Mesendoderm (in vitro differentiated cells): ENCODE measurements at regions not wholly inside any gene's neighbourhood (a gene's known extent, or its start where the extent isn't known, plus 50 kb on each side); places are given as distances from the start of the nearest gene placed in this dataset.
"Not testable (repeated sequence)": the region's sequence is repeated elsewhere in the genome, so short reads cannot be mapped to it uniquely, and the experiment has no call there.

Experiments
- DNase-seq: peaks from one replicate; pipeline ENCODE4 v3.0.0; 2013
- H2AK5ac ChIP-seq: 2 replicates; pipeline ENCODE4 v1.6.1; 2013; ENCODE audit warnings: low read length, inconsistent platforms
- H2BK120ac ChIP-seq: 2 replicates; pipeline ENCODE4 v1.6.1; 2013; ENCODE audit warnings: low read depth, mild to moderate bottlenecking, low read length, moderate library complexity, mixed read lengths
- H2BK15ac ChIP-seq: replicated peaks from 2 replicates; pipeline ENCODE4 v1.6.1; 2013; ENCODE audit warnings: low read depth, mild to moderate bottlenecking, moderate library complexity
- H2BK5ac ChIP-seq: 2 replicates; pipeline ENCODE4 v1.6.1; 2013; ENCODE audit warnings: low read length, inconsistent platforms
- H3K18ac ChIP-seq: 2 replicates; pipeline ENCODE4 v1.6.1; 2013; ENCODE audit warnings: mild to moderate bottlenecking, low read length, mixed read lengths
- H3K23ac ChIP-seq: one replicate; pipeline ENCODE4 v1.6.1; 2013; ENCODE audit warnings: low read length
- H3K27ac ChIP-seq: 2 replicates; pipeline ENCODE4 v1.5.1; 2013; ENCODE audit warnings: low read depth, mild to moderate bottlenecking, inconsistent platforms, low read length, moderate library complexity
- H3K27me3 ChIP-seq: 2 replicates; pipeline ENCODE4 v1.6.1; 2013; ENCODE audit warnings: low read length, control low read depth, mild to moderate bottlenecking, inconsistent platforms; ENCODE audit not compliant: insufficient read depth, poor library complexity
- H3K36me3 ChIP-seq: 2 replicates; pipeline ENCODE4 v1.6.1; 2013; ENCODE audit warnings: low read length, inconsistent platforms; ENCODE audit not compliant: control insufficient read depth, insufficient read depth
- H3K4ac ChIP-seq: one replicate; pipeline ENCODE4 v1.6.1; 2013; ENCODE audit warnings: low read depth, mild to moderate bottlenecking, low read length, moderate library complexity
- H3K4me1 ChIP-seq: 2 replicates; pipeline ENCODE4 v1.6.1; 2013; ENCODE audit warnings: low read depth, low read length, inconsistent platforms; ENCODE audit not compliant: control insufficient read depth
- H3K4me2 ChIP-seq: 2 replicates; pipeline ENCODE4 v1.6.1; 2013; ENCODE audit warnings: low read length
- H3K4me3 ChIP-seq: 2 replicates; pipeline ENCODE4 v1.5.1; 2013; ENCODE audit warnings: mild to moderate bottlenecking, low read length
- H3K56ac ChIP-seq: one replicate; pipeline ENCODE4 v1.6.1; 2013; ENCODE audit warnings: low read length
- H3K79me1 ChIP-seq: 2 replicates; pipeline ENCODE4 v1.6.1; 2013; ENCODE audit warnings: low read length, inconsistent platforms
- H3K79me2 ChIP-seq: 2 replicates; pipeline ENCODE4 v1.6.1; 2013; ENCODE audit warnings: mild to moderate bottlenecking, low read length; ENCODE audit not compliant: control insufficient read depth, insufficient read depth
- H3K9ac ChIP-seq: 2 replicates; pipeline ENCODE4 v1.6.1; 2013; ENCODE audit warnings: low read length, inconsistent platforms
- H4K5ac ChIP-seq: one replicate; pipeline ENCODE4 v1.6.1; 2013; ENCODE audit warnings: low read length
- H4K8ac ChIP-seq: one replicate; pipeline ENCODE4 v1.6.1; 2013; ENCODE audit warnings: low read depth, mild to moderate bottlenecking, control low read depth, low read length, moderate library complexity
- WGBS: extraction: QIAGEN DNeasy Blood & Tissue Kit; methylation state at CpG from one replicate; pipeline ENCODE4 v1.1.7; 2013; ENCODE audit warnings: low lambda C conversion rate, missing lambda C conversion rate; ENCODE audit not compliant: insufficient coverage; ENCODE audit errors: extremely low coverage; 5-methylcytosine and 5-hydroxymethylcytosine counted together

DNA sequence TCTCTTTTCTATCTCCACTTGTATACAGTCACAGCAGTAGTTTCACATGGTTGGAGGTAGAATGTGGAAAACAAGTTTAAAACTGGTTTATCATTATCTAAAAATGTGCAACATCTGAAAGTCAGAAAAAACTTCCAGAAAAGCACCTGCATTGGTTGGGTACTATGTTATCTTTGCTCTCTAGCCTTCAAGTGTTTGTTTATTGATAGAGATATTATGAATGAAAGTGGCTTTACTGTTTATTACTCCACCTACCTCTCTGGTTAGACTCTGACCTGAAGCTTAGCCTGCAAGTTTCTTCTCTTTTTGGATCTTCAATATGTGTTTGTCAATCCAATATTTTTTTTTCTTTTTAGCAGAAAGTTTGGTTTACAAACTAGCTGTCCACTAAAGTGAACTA is 2161.4 kb upstream of the RAG2 start:
- Histone ChIP-seq H3K4me3 (no peak overlapping the region), H2BK5ac (no peak overlapping the region), H3K36me3 (no peaks in the 10 kb centered on the region)

DNA sequence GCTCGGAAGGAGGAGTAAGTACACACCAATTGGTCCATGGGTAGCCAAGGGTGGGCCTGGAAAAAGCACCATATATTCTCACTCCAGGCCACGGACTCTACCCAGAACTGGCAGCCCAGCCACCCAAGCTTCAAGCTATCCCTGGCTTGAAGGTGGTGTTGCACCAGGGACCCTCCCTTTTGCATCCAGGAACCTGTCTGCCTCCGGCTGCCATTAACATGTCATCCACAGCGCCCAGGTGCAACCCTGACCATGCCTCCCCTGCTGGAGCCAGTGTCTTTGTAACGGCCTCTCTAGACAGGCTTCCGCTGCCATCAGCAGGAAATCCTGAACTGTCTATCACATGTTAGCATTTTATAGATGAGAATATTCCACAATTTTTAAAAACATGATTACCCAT is 2158.5 kb upstream of the RAG2 start:
- no peaks in the 10 kb centered on the region for H3K79me2 ChIP-seq
- H3K23ac ChIP-seq: no peak overlapping the region
- H2BK5ac ChIP-seq: no peak overlapping the region
- WGBS: no CpG with 5 or more reads among the region's 6 CpGs
- H3K4me2 ChIP-seq: no peak overlapping the region
- no peaks in the 10 kb centered on the region for H3K27me3 ChIP-seq
- H2BK15ac ChIP-seq: no peak overlapping the region
- no peak overlapping the region for H3K9ac ChIP-seq
- no peak for DNase-seq
- no peak overlapping the region for H3K56ac ChIP-seq
- no peak overlapping the region for H3K27ac ChIP-seq
- no peak overlapping the region for H3K4me3 ChIP-seq
- H2BK120ac ChIP-seq: no peak overlapping the region
- no peak overlapping the region for H3K4ac ChIP-seq
- no peak overlapping the region for H4K8ac ChIP-seq
- no peak overlapping the region for H2AK5ac ChIP-seq
- H4K5ac ChIP-seq: no peak overlapping the region
- no peaks in the 10 kb centered on the region for H3K4me1 ChIP-seq
- H3K18ac ChIP-seq: no peak overlapping the region
- H3K79me1 ChIP-seq: no peaks in the 10 kb centered on the region
- H3K36me3 ChIP-seq: no peaks in the 10 kb centered on the region

More for the DNA sequence above, 2161.4 kb upstream of the RAG2 start:
- no peak overlapping the region for H4K5ac ChIP-seq
- H4K8ac ChIP-seq: no peak overlapping the region
- no peaks in the 10 kb centered on the region for H3K4me1 ChIP-seq
- no peak overlapping the region for H3K4ac ChIP-seq
- no peak overlapping the region for H3K23ac ChIP-seq
- H3K27ac ChIP-seq: no peak overlapping the region
- H3K79me1 ChIP-seq: no peaks in the 10 kb centered on the region
- H3K79me2 ChIP-seq: no peaks in the 10 kb centered on the region
- no peak overlapping the region for H2BK15ac ChIP-seq
- H3K18ac ChIP-seq: no peak overlapping the region
- no peak overlapping the region for H3K9ac ChIP-seq
- H2BK120ac ChIP-seq: no peak overlapping the region
- no peak for DNase-seq
- H3K27me3 ChIP-seq: no peaks in the 10 kb centered on the region
- H3K56ac ChIP-seq: no peak overlapping the region
- no peak overlapping the region for H3K4me2 ChIP-seq
- no peak overlapping the region for H2AK5ac ChIP-seq

DNA sequence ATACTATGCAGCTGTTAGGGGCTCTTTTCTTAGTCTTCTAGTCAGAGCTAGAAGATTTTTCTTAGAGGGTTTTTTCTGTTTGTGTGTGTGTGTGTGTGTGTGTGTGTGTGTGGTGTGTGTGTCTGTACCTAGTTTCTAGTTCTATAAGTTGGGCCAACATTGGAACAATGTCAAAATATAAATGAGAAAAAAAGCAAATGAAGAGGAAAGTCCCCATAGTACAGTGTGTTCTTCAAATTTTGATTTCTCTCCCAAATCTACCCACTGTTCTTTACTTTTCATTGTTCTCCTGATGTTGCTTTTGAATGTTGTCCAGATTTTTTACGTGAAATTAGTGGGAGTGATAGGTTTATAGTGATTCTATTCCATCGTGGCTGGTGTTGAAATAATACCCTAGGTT is 2153.4 kb upstream of the RAG2 start:
- Histone ChIP-seq H2BK120ac (no peak overlapping the region), H3K79me2 (no peaks in the 10 kb centered on the region), H3K4me2 (no peak overlapping the region), H3K4me1 (no peaks in the 10 kb centered on the region), H3K18ac (no peak overlapping the region), H3K56ac (no peak overlapping the region), H3K27me3 (no peaks in the 10 kb centered on the region), H4K5ac (no peak overlapping the region), H2BK5ac (no peak overlapping the region), H2BK15ac (no peak overlapping the region), H2AK5ac (no peak overlapping the region), H3K79me1 (no peaks in the 10 kb centered on the region), H3K36me3 (no peaks in the 10 kb centered on the region), H3K4ac (no peak overlapping the region), H4K8ac (no peak overlapping the region), H3K27ac (no peak overlapping the region), H3K23ac (no peak overlapping the region), H3K9ac (no peak overlapping the region), H3K4me3 (no peak overlapping the region)
- DNase-seq: no peak
- no CpG with 5 or more reads among the region's 2 CpGs for WGBS

DNA sequence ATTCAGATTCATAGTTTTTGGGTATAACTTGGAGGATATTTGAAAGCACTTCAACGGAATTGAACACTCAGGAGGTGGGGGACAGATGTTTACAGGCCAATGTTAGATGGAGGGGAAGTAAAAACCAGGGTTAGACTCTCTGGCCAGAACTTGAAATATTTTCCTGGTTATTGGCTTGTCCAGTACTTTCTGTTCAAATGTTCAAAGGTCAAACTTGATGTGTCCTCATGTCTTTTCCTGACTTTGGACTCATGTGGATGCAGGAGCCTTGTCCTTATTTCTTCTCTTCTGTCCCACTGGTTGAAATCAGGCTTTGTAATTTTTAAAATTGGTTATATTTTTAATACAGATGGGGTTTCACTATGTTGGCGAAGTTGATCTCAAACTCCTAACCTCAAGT is 2148.5 kb upstream of the RAG2 start:
- H2BK5ac ChIP-seq, H4K5ac ChIP-seq, H3K18ac ChIP-seq, H3K79me1 ChIP-seq, H3K36me3 ChIP-seq, H3K23ac ChIP-seq, H2AK5ac ChIP-seq, H3K4me2 ChIP-seq, H3K4ac ChIP-seq, H3K9ac ChIP-seq, H3K27me3 ChIP-seq, H3K79me2 ChIP-seq, H3K56ac ChIP-seq, H4K8ac ChIP-seq, H2BK120ac ChIP-seq, H3K4me1 ChIP-seq, H3K27ac ChIP-seq, H3K4me3 ChIP-seq, H2BK15ac ChIP-seq, DNase-seq: not testable (repeated sequence)
- no CpG with 5 or more reads among the region's 2 CpGs for WGBS

DNA sequence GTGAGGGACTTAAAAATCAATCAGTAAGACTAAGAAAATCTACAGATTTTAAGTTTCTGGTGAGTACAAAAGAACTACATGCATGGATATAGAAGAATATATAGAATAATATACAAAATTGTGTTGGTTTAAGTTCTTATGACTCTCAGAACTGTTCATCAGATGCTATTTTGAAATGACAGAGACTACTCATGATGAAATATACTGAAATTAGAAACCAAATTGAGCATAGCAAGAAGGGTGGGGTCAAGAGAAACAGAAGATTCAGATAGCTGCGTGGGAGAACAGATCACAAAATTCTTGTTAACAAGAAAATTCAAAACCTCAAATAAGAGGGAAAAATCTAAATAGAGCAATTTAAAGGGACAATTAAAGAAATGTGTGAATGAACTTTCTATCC is 2125.3 kb upstream of the RAG2 start:
- Histone ChIP-seq H2BK15ac (no peak overlapping the region), H3K36me3 (no peaks in the 10 kb centered on the region), H2BK5ac (no peak overlapping the region), H3K23ac (no peak overlapping the region), H3K9ac (no peak overlapping the region), H3K4me1 (no peaks in the 10 kb centered on the region), H2AK5ac (no peak overlapping the region), H2BK120ac (no peak overlapping the region), H4K8ac (no peak overlapping the region), H3K4me3 (no peak overlapping the region), H3K79me2 (no peaks in the 10 kb centered on the region), H3K4me2 (no peak overlapping the region), H3K18ac (no peak overlapping the region), H3K4ac (no peak overlapping the region), H3K79me1 (no peaks in the 10 kb centered on the region), H3K56ac (no peak overlapping the region), H3K27me3 (no peaks in the 10 kb centered on the region), H4K5ac (no peak overlapping the region), H3K27ac (no peak overlapping the region)
- no peak for DNase-seq
- WGBS: no CpG with 5 or more reads among the region's 1 CpG

DNA sequence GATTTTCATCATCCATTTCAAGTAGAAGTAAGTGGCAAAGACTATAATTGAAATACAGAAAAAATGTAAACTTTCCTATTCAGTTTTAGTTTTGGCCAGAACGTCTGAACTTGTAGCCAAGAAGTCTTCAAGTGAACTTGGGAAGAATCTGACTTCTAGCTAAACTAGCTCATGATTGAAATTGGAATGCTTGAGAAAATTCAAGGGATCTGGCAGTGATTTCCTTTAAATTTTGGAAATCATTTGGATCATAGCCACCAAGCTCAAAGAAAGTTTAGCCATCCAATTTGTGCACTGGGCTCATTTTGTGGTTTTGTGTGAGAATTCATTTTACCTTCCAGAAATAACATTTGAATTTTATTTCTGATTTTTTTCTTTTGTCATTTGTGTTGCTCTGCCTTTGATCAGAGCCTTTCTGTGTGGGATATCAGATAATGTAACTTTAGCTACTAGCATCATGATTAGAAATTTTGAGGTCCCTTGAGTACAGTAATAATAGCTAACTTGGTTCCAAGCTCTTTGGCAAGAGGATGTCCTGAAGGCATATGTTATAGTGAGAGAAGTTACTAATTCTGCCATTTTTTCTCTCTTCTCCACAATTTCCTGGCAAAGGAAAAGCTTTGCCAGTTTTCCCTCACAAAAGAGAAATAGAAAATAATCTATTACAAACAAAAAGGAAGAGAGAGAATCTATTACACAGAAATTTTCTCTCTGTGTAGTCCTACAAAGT is 2123.7 kb upstream of the RAG2 start:
- no peaks in the 10 kb centered on the region for H3K36me3 ChIP-seq
- H3K79me2 ChIP-seq: no peaks in the 10 kb centered on the region
- no peak overlapping the region for H3K4me3 ChIP-seq
- H3K27me3 ChIP-seq: no peaks in the 10 kb centered on the region
- no peak overlapping the region for H3K27ac ChIP-seq
- no peak overlapping the region for H3K4ac ChIP-seq
- H3K79me1 ChIP-seq: no peaks in the 10 kb centered on the region
- no CpG with 5 or more reads among the region's 1 CpG for WGBS
- H3K4me1 ChIP-seq: no peaks in the 10 kb centered on the region
- no peak overlapping the region for H2BK15ac ChIP-seq
- H2BK120ac ChIP-seq: no peak overlapping the region
- no peak overlapping the region for H2BK5ac ChIP-seq
- no peak overlapping the region for H3K23ac ChIP-seq
- no peak overlapping the region for H2AK5ac ChIP-seq
- H4K5ac ChIP-seq: no peak overlapping the region
- H3K56ac ChIP-seq: no peak overlapping the region
- H3K9ac ChIP-seq: no peak overlapping the region
- no peak overlapping the region for H4K8ac ChIP-seq
- DNase-seq: no peak
- no peak overlapping the region for H3K18ac ChIP-seq
- no peak overlapping the region for H3K4me2 ChIP-seq
